ENCODE measurements at regions not wholly inside any gene's neighbourhood (a gene's known extent, or its start where the extent isn't known, plus 50 kb on each side); places are given as distances from the start of the nearest gene placed in this dataset.

DNA sequence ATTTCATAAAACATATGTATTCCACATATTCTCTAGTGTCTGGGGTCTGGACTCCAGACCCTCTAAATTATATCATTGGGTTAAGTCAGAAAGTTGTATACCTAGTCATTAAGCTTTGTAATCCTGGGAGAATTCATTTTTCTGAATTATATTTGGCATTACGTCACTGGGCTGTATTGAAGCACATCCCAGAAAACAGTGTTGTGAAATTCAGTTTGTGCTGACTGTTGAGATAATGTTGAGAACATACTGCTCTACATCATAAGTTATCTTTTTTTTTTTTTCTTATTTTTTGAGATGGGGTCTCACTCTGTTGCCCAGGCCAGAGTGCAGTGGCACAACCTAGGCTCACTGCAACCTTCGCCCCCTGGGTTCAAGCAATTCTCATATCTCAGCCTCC lies 153.1 kb upstream of the STT3B start:
- peaks cover 28% of the 10 kb centered on the region for H3K4me1 ChIP-seq
- ChIA-PET POLR2A (no interaction called here), CTCF (no interaction called here)
- no TSS peak for BruUV-seq (replicated peaks)
- no peak for DNase-seq
- TF ChIP-seq CTCF (IDR thresholded peaks at IDR 0.05; ENCODE audit: insufficient read depth in 1 of 2, low read depth in 1 of 2, low read length in 1 of 2, severe bottlenecking in 1 of 2, unreplicated experiment in 1 of 2): no peak
- H3K36me3 Mint-ChIP-seq (ENCODE audit: insufficient read depth, unreplicated experiment): no peaks in the 10 kb centered on the region
- H3K9me3 ChIP-seq: no peaks in the 10 kb centered on the region
- H3K27me3 ChIP-seq (replicated peaks; ENCODE audit: control insufficient read depth, insufficient read depth, low read length): no peaks in the 10 kb centered on the region
- peaks cover 28% of the 10 kb centered on the region for H3K4me1 Mint-ChIP-seq (ENCODE audit: low read depth, unreplicated experiment)
- H3K4me3 Mint-ChIP-seq (ENCODE audit: unreplicated experiment): no peak overlapping the region
- H3K4me3 ChIP-seq (ENCODE audit: low read depth, low read length): no peak overlapping the region
- H3K27ac Mint-ChIP-seq (ENCODE audit: unreplicated experiment): no peak overlapping the region
- no peaks in the 10 kb centered on the region for H3K36me3 ChIP-seq (ENCODE audit: control insufficient read depth, insufficient read depth, low read length)
- peaks cover 7% of the 10 kb centered on the region for H3K9me3 Mint-ChIP-seq (ENCODE audit: unreplicated experiment)
- H3K27me3 Mint-ChIP-seq (ENCODE audit: insufficient read depth, unreplicated experiment): no peaks in the 10 kb centered on the region
- intact Hi-C loops (cut with micrococcal nuclease; ENCODE audit: unreplicated experiment): loop anchor here (5.0 kb wide), 1 partner anchor 43 kb away; no protein-coding TSS in a partner anchor

DNA sequence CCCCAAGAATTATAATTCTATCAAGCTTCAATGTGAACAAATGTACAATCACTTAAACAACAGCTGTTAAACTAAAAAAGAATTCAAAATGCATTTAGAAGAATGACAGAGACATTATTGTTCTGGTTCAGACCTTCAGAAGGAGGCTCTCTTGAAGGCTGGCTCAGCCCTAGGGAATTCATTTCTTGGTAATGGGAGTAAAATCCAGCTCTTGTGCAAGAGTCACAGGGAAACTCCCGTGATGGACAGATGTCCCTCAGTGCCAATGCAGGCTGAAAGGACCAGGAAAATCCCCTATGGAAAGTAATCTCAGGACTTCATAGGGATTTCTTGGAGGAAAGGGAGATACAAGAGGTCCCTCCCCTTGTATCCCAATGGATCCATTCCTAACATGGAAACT lies 149.9 kb upstream of the STT3B start:
- Mint-ChIP-seq H3K27me3 (ENCODE audit: insufficient read depth, unreplicated experiment) (no peaks in the 10 kb centered on the region), H3K27ac (ENCODE audit: unreplicated experiment) (no peak overlapping the region), H3K36me3 (ENCODE audit: insufficient read depth, unreplicated experiment) (no peaks in the 10 kb centered on the region), H3K9me3 (ENCODE audit: unreplicated experiment) (peaks cover 29% of the 10 kb centered on the region), H3K4me1 (ENCODE audit: low read depth, unreplicated experiment) (peaks cover 6% of the 10 kb centered on the region), H3K4me3 (ENCODE audit: unreplicated experiment) (no peak overlapping the region)
- no TSS peak for BruUV-seq (replicated peaks)
- 0 out of 2 replicates have a peak, but pooled peaks cover 3% of the 10 kb centered on the region for H3K9me3 ChIP-seq
- peaks cover 7% of the 10 kb centered on the region for H3K4me1 ChIP-seq
- no peak for TF ChIP-seq CTCF (IDR thresholded peaks at IDR 0.05; ENCODE audit: insufficient read depth in 1 of 2, low read depth in 1 of 2, low read length in 1 of 2, severe bottlenecking in 1 of 2, unreplicated experiment in 1 of 2)
- ChIA-PET CTCF (no interaction called here), POLR2A (no interaction called here)
- intact Hi-C loops (cut with micrococcal nuclease; ENCODE audit: unreplicated experiment): no loop called here
- no peaks in the 10 kb centered on the region for H3K36me3 ChIP-seq (ENCODE audit: control insufficient read depth, insufficient read depth, low read length)
- H3K4me3 ChIP-seq (ENCODE audit: low read depth, low read length): no peak overlapping the region
- DNase-seq: no peak
- H3K27me3 ChIP-seq (replicated peaks; ENCODE audit: control insufficient read depth, insufficient read depth, low read length): no peaks in the 10 kb centered on the region

GRCh38 chr3:31384117-31384516 lies 148.6 kb upstream of the STT3B start:
- Mint-ChIP-seq H3K4me1 (ENCODE audit: low read depth, unreplicated experiment) (no peaks in the 10 kb centered on the region), H3K4me3 (ENCODE audit: unreplicated experiment) (no peak overlapping the region), H3K27ac (ENCODE audit: unreplicated experiment) (no peak overlapping the region), H3K36me3 (ENCODE audit: insufficient read depth, unreplicated experiment) (no peaks in the 10 kb centered on the region), H3K27me3 (ENCODE audit: insufficient read depth, unreplicated experiment) (no peaks in the 10 kb centered on the region), H3K9me3 (ENCODE audit: unreplicated experiment) (peaks cover 29% of the 10 kb centered on the region)
- Histone ChIP-seq H3K9me3 (peaks cover 6% of the 10 kb centered on the region; the same call in 1 of the 2 replicates), H3K4me1 (no peaks in the 10 kb centered on the region), H3K4me3 (ENCODE audit: low read depth, low read length) (no peak overlapping the region), H3K27me3 (replicated peaks; ENCODE audit: control insufficient read depth, insufficient read depth, low read length) (no peaks in the 10 kb centered on the region), H3K36me3 (ENCODE audit: control insufficient read depth, insufficient read depth, low read length) (no peaks in the 10 kb centered on the region)
- no TSS peak for BruUV-seq (replicated peaks)
- DNase-seq: no peak
- intact Hi-C loops (cut with micrococcal nuclease; ENCODE audit: unreplicated experiment): no loop called here
- no peak for TF ChIP-seq CTCF (IDR thresholded peaks at IDR 0.05; ENCODE audit: insufficient read depth in 1 of 2, low read depth in 1 of 2, low read length in 1 of 2, severe bottlenecking in 1 of 2, unreplicated experiment in 1 of 2)
- POLR2A ChIA-PET: no interaction called here
- CTCF ChIA-PET: no interaction called here
